AG04450 (cell line): ENCODE measurements at regions not wholly inside any gene's neighbourhood (a gene's known extent, or its start where the extent isn't known, plus 50 kb on each side); places are given as distances from the start of the nearest gene placed in this dataset.
"Not testable (repeated sequence)": the region's sequence is repeated elsewhere in the genome, so short reads cannot be mapped to it uniquely, and the experiment has no call there.

Experiments used
- CTCF ChIA-PET: fragments of 300-600, 350-600 bp; formaldehyde crosslinking; extraction: SDS; loops from one replicate; lab custom pipeline; 2022; ENCODE audit warnings: antibody characterized with exemption, inconsistent platforms; lab: Charles Lee
- POLR2A ChIA-PET: fragments of 350-600 bp; formaldehyde crosslinking; extraction: SDS; loops from one replicate; lab custom pipeline; 2021; ENCODE audit warnings: antibody characterized with exemption, inconsistent platforms; lab: Yijun Ruan, JAX
- DNase-seq: peaks from one replicate; pipeline ENCODE4 v3.0.0-alpha.2; 2011; ENCODE audit warnings: low read depth, low spot score
- H3K27ac ChIP-seq: one replicate; pipeline ENCODE4 v1.5.1; 2012; ENCODE audit warnings: low read depth, low read length, control low read depth
- H3K27me3 ChIP-seq: one replicate; pipeline ENCODE4 v1.6.0; 2012; ENCODE audit warnings: low read length; ENCODE audit not compliant: control insufficient read depth, insufficient read depth
- H3K4me3 ChIP-seq: 2 replicates; pipeline ENCODE4 v1.5.1; 2011; ENCODE audit warnings: mild to moderate bottlenecking, low read depth, low read length, control low read depth
- H3K9me3 ChIP-seq: 2 replicates; pipeline ENCODE4 v1.5.1; 2012; ENCODE audit warnings: low read length; ENCODE audit not compliant: control insufficient read depth, insufficient read depth
- CTCF ChIP-seq: IDR thresholded peaks from 2 replicates; pipeline ENCODE4 v1.5.1; 2011; ENCODE audit warnings: low read depth, low read length, control low read depth, inconsistent platforms

GRCh38 chr19:28578786-28579505 lies 634.0 kb downstream of the UQCRFS1 start:
- Histone ChIP-seq H3K4me3 (no peak overlapping the region), H3K27me3 (no peaks in the 10 kb centered on the region), H3K27ac (no peak overlapping the region), H3K9me3 (peaks cover 36% of the 10 kb centered on the region)
- POLR2A ChIA-PET: no interaction called here
- DNase-seq: no peak
- TF ChIP-seq CTCF: no peak
- CTCF ChIA-PET: no interaction called here

DNA sequence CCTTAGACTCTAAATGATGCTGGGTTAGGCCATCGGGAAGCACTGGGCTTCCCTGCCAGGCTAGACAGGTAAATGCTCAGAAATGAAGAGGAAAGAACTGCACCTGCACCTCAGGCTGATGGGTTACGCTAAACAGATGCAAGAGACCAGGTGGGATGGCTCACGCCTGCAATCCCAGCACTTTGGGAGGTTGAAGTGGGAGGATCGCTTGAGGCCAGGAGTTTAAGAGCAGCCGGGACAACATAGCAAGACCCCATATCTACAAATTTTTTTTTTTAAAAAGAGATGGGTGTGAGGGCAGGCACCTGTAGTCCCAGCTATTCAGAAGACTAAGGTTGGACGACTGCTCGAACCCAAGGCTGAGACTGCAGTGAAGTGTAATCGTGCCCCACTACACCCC lies 634.7 kb downstream of the UQCRFS1 start:
- no peaks in the 10 kb centered on the region for H3K27me3 ChIP-seq
- ChIA-PET CTCF (no interaction called here), POLR2A (no interaction called here)
- no peak overlapping the region for H3K27ac ChIP-seq
- TF ChIP-seq CTCF: no peak
- H3K4me3 ChIP-seq: no peak overlapping the region
- no peak for DNase-seq
- peaks cover 29% of the 10 kb centered on the region for H3K9me3 ChIP-seq

DNA sequence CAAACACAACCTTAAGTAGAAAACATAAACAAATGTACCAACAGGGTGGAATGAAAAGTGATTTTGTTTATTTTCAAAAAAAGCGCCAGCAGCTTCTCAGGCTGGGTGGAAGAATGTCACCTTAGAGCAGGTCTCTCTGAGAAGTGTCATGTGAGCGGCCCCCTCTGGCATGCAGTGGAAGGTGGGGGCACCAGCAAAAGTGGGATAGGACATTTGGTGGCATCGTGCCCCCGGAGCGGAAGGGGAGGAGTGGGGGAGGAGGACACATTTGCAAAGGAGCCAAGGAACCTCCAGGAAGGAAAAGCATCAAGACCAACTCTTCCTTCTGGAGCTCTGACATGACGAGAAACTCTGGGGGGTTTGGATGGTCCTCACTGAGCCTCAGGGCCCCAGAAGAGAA lies 635.3 kb downstream of the UQCRFS1 start:
- CTCF ChIA-PET: no interaction called here
- POLR2A ChIA-PET: no interaction called here
- DNase-seq: no peak
- Histone ChIP-seq H3K9me3 (peaks cover 30% of the 10 kb centered on the region), H3K27me3 (no peaks in the 10 kb centered on the region), H3K27ac (no peak overlapping the region), H3K4me3 (no peak overlapping the region)
- no peak for TF ChIP-seq CTCF

- POLR2A ChIA-PET: no interaction called here
- Histone ChIP-seq H3K9me3 (peaks cover 34% of the 10 kb centered on the region), H3K27me3 (no peaks in the 10 kb centered on the region), H3K4me3 (no peak overlapping the region), H3K27ac (no peak overlapping the region)
- TF ChIP-seq CTCF: no peak
- CTCF ChIA-PET: no interaction called here
- no peak for DNase-seq
These were observed 635.7 kb downstream of the UQCRFS1 start for GRCh38 chr19:28577233-28577632.

DNA sequence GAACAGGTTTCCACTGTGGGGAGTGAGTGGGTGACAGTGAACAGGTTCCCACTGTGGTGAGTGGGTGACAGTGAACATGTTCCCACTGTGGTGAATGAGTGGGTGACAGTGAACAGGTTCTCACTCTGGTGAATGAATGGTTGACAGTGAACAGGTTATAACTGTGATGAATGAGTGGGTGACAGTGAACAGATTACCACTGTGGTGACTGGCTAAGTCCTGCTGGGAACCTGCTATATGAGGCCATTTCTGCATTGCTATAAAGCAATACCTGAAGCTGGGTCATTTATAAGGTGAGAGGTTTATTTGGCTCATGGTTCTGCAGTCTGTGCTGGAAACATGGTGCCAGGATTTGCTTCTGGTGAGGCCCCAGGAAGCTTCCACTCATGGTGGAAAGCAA lies 637.1 kb downstream of the UQCRFS1 start:
- no peak for DNase-seq
- no peak overlapping the region for H3K27ac ChIP-seq
- TF ChIP-seq CTCF: no peak
- ChIA-PET CTCF (no interaction called here), POLR2A (no interaction called here)
- peaks cover 32% of the 10 kb centered on the region for H3K9me3 ChIP-seq
- H3K4me3 ChIP-seq: no peak overlapping the region
- no peaks in the 10 kb centered on the region for H3K27me3 ChIP-seq

DNA sequence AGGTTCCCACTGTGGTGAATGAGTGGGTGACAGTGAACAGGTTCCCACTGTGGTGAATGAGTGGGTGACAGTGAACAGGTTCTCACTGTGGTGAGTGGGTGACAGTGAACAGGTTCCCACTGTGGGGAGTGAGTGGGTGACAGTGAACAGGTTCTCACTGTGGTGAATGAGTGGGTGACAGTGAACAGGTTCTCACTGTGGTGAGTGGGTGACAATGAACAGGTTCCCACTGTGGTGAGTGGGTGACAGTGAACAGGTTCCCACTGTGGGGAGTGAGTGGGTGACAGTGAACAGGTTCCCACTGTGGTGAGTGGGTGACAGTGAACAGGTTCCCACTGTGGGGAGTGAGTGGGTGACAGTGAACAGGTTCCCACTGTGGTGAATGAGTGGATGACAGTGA lies 637.6 kb downstream of the UQCRFS1 start:
- H3K27me3 ChIP-seq, H3K27ac ChIP-seq, DNase-seq, H3K4me3 ChIP-seq, CTCF ChIA-PET, POLR2A ChIA-PET: not testable (repeated sequence)
- H3K9me3 ChIP-seq: peaks cover 32% of the 10 kb centered on the region
